BLaER1 treated with 17β-estradiol and CSF1 and Interleukin-3, amounts not matched to agents 10 nM and 100 nM (cell line): ENCODE measurements at regions not wholly inside any gene's neighbourhood (a gene's known extent, or its start where the extent isn't known, plus 50 kb on each side); places are given as distances from the start of the nearest gene placed in this dataset.

Experiments
- H3K27ac ChIP-seq, 11 experiments: shearing (Covaris generic); formaldehyde crosslinking; 2 replicates each; pipeline ENCODE4 v1.8.1; 2022
- H3K27me3 ChIP-seq, 11 experiments: shearing (Covaris generic); formaldehyde crosslinking; 2 replicates each; pipeline ENCODE4 v1.8.1; 2022
- H3K36me3 ChIP-seq, 11 experiments: shearing (Covaris generic); formaldehyde crosslinking; 2 replicates each; pipeline ENCODE4 v1.8.1; 2022
- H3K4me1 ChIP-seq, 10 experiments: shearing (Covaris generic); formaldehyde crosslinking; 2 replicates each; pipeline ENCODE4 v1.8.1; 2022
- H3K4me2 ChIP-seq, 11 experiments: shearing (Covaris generic); formaldehyde crosslinking; 2 replicates each; pipeline ENCODE4 v1.8.1; 2022
- H3K4me3 ChIP-seq, 10 experiments: shearing (Covaris generic); formaldehyde crosslinking; 2 replicates each; pipeline ENCODE4 v1.8.1; 2022
- H3K9ac ChIP-seq, 11 experiments: shearing (Covaris generic); formaldehyde crosslinking; 2 replicates each; pipeline ENCODE4 v1.8.1; 2022
- H3K9me3 ChIP-seq, 11 experiments: shearing (Covaris generic); formaldehyde crosslinking; replicated peaks in 1 of 11; 2 replicates each; pipeline ENCODE4 v1.8.1; 2022
- H4K20me1 ChIP-seq, 11 experiments: shearing (Covaris generic); formaldehyde crosslinking; 2 replicates each; pipeline ENCODE4 v1.8.1; 2022
- Cebpa-rat ChIP-seq, 11 experiments: shearing (Covaris generic); IDR thresholded peaks; 2 replicates each; pipeline ENCODE4 v1.8.1; 2022

DNA sequence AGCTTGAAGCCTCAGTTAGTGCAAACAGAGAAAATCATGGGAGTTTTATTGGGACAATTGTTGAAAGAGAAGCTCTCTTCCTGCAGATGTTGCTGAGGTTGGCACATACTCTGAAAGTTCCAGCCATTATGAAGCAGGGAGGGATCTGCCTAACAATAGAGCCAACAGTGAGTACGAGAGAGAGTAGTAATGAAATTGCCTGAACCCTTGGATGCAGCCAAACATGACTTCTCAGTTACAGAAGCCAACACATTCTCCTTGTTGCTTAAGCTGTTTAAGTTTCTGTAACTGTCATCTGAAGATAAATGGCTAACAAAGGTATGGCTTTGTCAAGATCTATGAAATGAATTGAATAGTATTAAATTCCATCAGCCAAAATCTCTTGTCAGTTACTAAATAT, 211.0 kb upstream of the TTC14 start:
- H4K20me1 ChIP-seq = no peaks in the 10 kb centered on the region
- no peak for TF ChIP-seq Cebpa-rat (IDR thresholded peaks at IDR 0.05)
- no peak overlapping the region for H3K27ac ChIP-seq
- no peak overlapping the region for H3K4me3 ChIP-seq
- H3K36me3 ChIP-seq = no peaks in the 10 kb centered on the region
- no peak overlapping the region for H3K9ac ChIP-seq
- no peak overlapping the region for H3K4me2 ChIP-seq
- H3K27me3 ChIP-seq = no peaks in the 10 kb centered on the region
- no peaks in the 10 kb centered on the region for H3K9me3 ChIP-seq
- no peaks in the 10 kb centered on the region for H3K4me1 ChIP-seq

DNA sequence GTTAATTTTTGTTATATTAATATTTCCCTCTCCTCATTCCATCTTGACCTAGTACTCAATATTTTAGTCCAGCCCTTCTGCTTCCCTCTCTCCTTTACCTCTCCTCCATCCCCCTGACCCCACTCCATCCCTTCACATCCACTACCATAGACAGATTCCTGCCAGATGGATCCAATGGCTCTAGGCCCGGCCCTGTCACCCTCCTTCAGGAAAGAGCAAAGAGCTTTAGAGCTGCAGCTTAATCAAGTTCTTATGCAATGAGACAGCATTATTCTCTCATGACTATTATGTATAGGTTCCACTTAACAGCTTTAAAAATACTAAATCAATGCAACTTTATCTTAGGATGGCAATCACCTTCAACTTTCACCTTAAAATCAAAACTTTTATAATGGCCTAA, 200.7 kb upstream of the TTC14 start:
- TF ChIP-seq Cebpa-rat (IDR thresholded peaks at IDR 0.05) = no peak
- no peaks in the 10 kb centered on the region for H3K4me1 ChIP-seq
- H3K36me3 ChIP-seq = no peaks in the 10 kb centered on the region
- H3K27ac ChIP-seq = no peak overlapping the region
- no peaks in the 10 kb centered on the region for H4K20me1 ChIP-seq
- H3K9me3 ChIP-seq = no peaks in the 10 kb centered on the region
- H3K4me3 ChIP-seq = no peak overlapping the region
- H3K9ac ChIP-seq = no peak overlapping the region
- no peak overlapping the region for H3K4me2 ChIP-seq
- no peaks in the 10 kb centered on the region for H3K27me3 ChIP-seq

GRCh38 chr3:180402471-180403073, 199.4 kb upstream of the TTC14 start:
- Histone ChIP-seq H3K27ac (no peak overlapping the region), H3K4me1 (no peaks in the 10 kb centered on the region), H3K9me3 (no peaks in the 10 kb centered on the region), H3K36me3 (no peaks in the 10 kb centered on the region), H3K27me3 (no peaks in the 10 kb centered on the region), H3K4me2 (no peak overlapping the region), H3K9ac (no peak overlapping the region), H3K4me3 (no peak overlapping the region), H4K20me1 (no peaks in the 10 kb centered on the region)
- no peak for TF ChIP-seq Cebpa-rat (IDR thresholded peaks at IDR 0.05)

- Histone ChIP-seq H4K20me1 (no peaks in the 10 kb centered on the region), H3K9ac (no peak overlapping the region), H3K27me3 (no peaks in the 10 kb centered on the region), H3K9me3 (no peaks in the 10 kb centered on the region), H3K4me2 (no peak overlapping the region), H3K27ac (no peak overlapping the region), H3K4me1 (no peaks in the 10 kb centered on the region), H3K4me3 (no peak overlapping the region), H3K36me3 (no peaks in the 10 kb centered on the region)
- TF ChIP-seq Cebpa-rat (IDR thresholded peaks at IDR 0.05) = no peak
Observed at GRCh38 chr3:180403156-180403555, 198.8 kb upstream of the TTC14 start.

- no peak for TF ChIP-seq Cebpa-rat (IDR thresholded peaks at IDR 0.05)
- H4K20me1 ChIP-seq = no peaks in the 10 kb centered on the region
- no peaks in the 10 kb centered on the region for H3K27me3 ChIP-seq
- no peak overlapping the region for H3K9ac ChIP-seq
- H3K9me3 ChIP-seq = no peaks in the 10 kb centered on the region
- H3K4me3 ChIP-seq = no peak overlapping the region
- no peaks in the 10 kb centered on the region for H3K36me3 ChIP-seq
- H3K4me1 ChIP-seq = no peaks in the 10 kb centered on the region
- H3K27ac ChIP-seq = no peak overlapping the region
- peak overlapping the region in 1 of 11 experiments; percentile 26; a peak in 1 of 22 replicates for H3K4me2 ChIP-seq
Observed at GRCh38 chr3:180408654-180409053, 193.3 kb upstream of the TTC14 start.

- no peaks in the 10 kb centered on the region for H3K36me3 ChIP-seq
- no peak overlapping the region for H3K4me2 ChIP-seq
- no peaks in the 10 kb centered on the region for H4K20me1 ChIP-seq
- H3K27me3 ChIP-seq = no peaks in the 10 kb centered on the region
- no peaks in the 10 kb centered on the region for H3K9me3 ChIP-seq
- no peak for TF ChIP-seq Cebpa-rat (IDR thresholded peaks at IDR 0.05)
- no peak overlapping the region for H3K9ac ChIP-seq
- H3K27ac ChIP-seq = no peak overlapping the region
- no peaks in the 10 kb centered on the region for H3K4me1 ChIP-seq
- H3K4me3 ChIP-seq = no peak overlapping the region
Observed at GRCh38 chr3:180409170-180409569, 192.8 kb upstream of the TTC14 start.

DNA sequence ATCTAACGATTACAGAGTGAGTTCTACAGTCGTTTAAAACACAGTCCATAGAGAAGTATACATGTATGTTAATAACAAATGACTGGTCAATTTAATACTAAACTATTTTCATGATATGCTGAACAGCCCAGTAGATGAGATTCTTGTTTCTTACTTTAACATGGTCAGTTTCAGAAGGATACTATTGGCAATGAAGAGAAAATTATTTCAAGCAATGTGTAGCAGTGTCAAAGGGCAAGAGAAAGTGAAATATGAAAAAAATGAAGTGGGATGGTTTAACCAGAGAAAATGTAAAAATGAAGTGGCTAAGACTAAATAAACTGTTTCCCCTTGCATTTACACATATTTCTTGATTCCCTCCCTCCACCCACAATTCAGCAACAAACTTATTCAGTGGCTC, 192.1 kb upstream of the TTC14 start:
- Histone ChIP-seq H3K4me3 (no peak overlapping the region), H3K9ac (no peak overlapping the region), H3K27me3 (no peaks in the 10 kb centered on the region), H3K4me1 (no peaks in the 10 kb centered on the region), H3K9me3 (no peaks in the 10 kb centered on the region), H3K27ac (no peak overlapping the region), H3K36me3 (no peaks in the 10 kb centered on the region), H3K4me2 (no peak overlapping the region), H4K20me1 (no peaks in the 10 kb centered on the region)
- TF ChIP-seq Cebpa-rat (IDR thresholded peaks at IDR 0.05) = no peak

GRCh38 chr3:180414157-180414556, 187.8 kb upstream of the TTC14 start:
- Histone ChIP-seq H3K36me3 (no peaks in the 10 kb centered on the region), H3K4me2 (no peak overlapping the region), H3K4me1 (peaks cover 0 to 14% (median 0%) of the 10 kb centered on the region in 10 experiments; a peak in 3 of 20 replicates), H3K9me3 (no peaks in the 10 kb centered on the region), H3K9ac (no peak overlapping the region), H3K4me3 (no peak overlapping the region), H4K20me1 (no peaks in the 10 kb centered on the region), H3K27ac (no peak overlapping the region), H3K27me3 (no peaks in the 10 kb centered on the region)
- no peak for TF ChIP-seq Cebpa-rat (IDR thresholded peaks at IDR 0.05)

DNA sequence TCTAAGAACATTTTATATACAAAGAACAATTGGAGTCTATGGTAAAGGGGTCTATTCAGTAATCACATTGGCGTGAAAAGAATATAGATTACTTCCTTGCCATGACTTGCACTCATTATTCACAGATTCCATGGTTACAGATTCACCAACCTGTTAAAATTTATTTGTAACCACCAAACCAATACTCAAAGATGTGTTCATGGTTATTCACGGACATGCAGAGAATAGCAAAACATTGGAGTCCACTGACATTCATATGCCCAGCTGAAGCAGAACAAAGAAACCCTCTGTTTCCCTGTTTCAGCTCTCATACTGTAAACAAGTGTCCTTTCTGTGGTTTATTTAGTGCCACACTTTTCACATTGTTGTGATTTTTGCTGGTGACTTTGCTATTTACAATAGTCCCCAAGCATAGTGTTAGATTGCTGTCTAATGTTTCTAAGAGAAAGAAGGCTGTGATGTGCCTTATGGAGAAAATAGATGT, 185.8 kb upstream of the TTC14 start:
- no peak for TF ChIP-seq Cebpa-rat (IDR thresholded peaks at IDR 0.05)
- Histone ChIP-seq H3K9me3 (no peaks in the 10 kb centered on the region), H3K9ac (no peak overlapping the region), H3K4me1 (peaks cover 0 to 25% (median 1%) of the 10 kb centered on the region in 10 experiments; a peak in 8 of 20 replicates), H3K4me3 (no peak overlapping the region), H3K36me3 (no peaks in the 10 kb centered on the region), H4K20me1 (no peaks in the 10 kb centered on the region), H3K27me3 (no peaks in the 10 kb centered on the region), H3K4me2 (no peak overlapping the region), H3K27ac (no peak overlapping the region)

DNA sequence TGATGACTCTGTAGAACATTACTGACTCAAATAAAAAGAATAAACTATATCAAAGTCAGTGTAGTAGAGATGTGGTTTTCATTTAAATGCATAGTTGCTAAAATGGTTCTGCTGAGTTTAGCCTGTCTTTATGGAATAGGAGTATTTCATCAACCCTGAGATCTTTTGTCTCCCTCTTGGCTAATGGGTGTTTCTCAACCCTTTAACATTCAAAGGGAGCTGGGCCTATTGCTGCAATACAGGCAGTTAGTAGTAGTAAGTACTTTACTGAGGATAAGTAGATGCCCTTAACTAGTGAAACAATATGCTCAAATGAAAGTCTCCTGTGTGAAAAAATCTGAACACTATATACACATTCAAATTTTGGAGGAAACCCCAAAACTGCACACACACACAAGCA, 184.7 kb upstream of the TTC14 start:
- Histone ChIP-seq H3K27me3 (no peaks in the 10 kb centered on the region), H4K20me1 (no peaks in the 10 kb centered on the region), H3K4me2 (no peak overlapping the region), H3K36me3 (no peaks in the 10 kb centered on the region), H3K27ac (no peak overlapping the region), H3K4me1 (peaks cover 0 to 36% (median 3%) of the 10 kb centered on the region in 10 experiments; a peak in 8 of 20 replicates), H3K9ac (no peak overlapping the region), H3K9me3 (no peaks in the 10 kb centered on the region), H3K4me3 (no peak overlapping the region)
- no peak for TF ChIP-seq Cebpa-rat (IDR thresholded peaks at IDR 0.05)
